B cell (primary cell): ENCODE measurements at regions not wholly inside any gene's neighbourhood (a gene's known extent, or its start where the extent isn't known, plus 50 kb on each side); places are given as distances from the start of the nearest gene placed in this dataset.

Source experiments
- CTCF ChIP-seq: fragments of 200-600 bp; IDR thresholded peaks from one replicate; pipeline ENCODE4 v1.8.0; 2022; ENCODE audit warnings: antibody characterized with exemption, mild to moderate bottlenecking
- EZH2 ChIP-seq: IDR thresholded peaks from 2 replicates; pipeline ENCODE4 v1.6.1; 2012; ENCODE audit warnings: borderline replicate concordance, low read depth, mild to moderate bottlenecking, moderate library complexity, low read length; ENCODE audit not compliant: insufficient read depth, poor library complexity, severe bottlenecking

- TF ChIP-seq CTCF (no peak), EZH2 (no peak)
These were observed 844.7 kb downstream of the DIPK2A start for GRCh38 chr3:144816323-144816722.
